BLaER1 treated with 17β-estradiol and CSF1 and Interleukin-3, amounts not matched to agents 10 nM and 100 nM (cell line): ENCODE measurements at regions not wholly inside any gene's neighbourhood (a gene's known extent, or its start where the extent isn't known, plus 50 kb on each side); places are given as distances from the start of the nearest gene placed in this dataset.

Source experiments
- H3K27ac ChIP-seq, 11 experiments: shearing (Covaris generic); formaldehyde crosslinking; 2 replicates each; pipeline ENCODE4 v1.8.1; 2022
- H3K27me3 ChIP-seq, 11 experiments: shearing (Covaris generic); formaldehyde crosslinking; 2 replicates each; pipeline ENCODE4 v1.8.1; 2022
- H3K36me3 ChIP-seq, 11 experiments: shearing (Covaris generic); formaldehyde crosslinking; 2 replicates each; pipeline ENCODE4 v1.8.1; 2022
- H3K4me1 ChIP-seq, 10 experiments: shearing (Covaris generic); formaldehyde crosslinking; 2 replicates each; pipeline ENCODE4 v1.8.1; 2022
- H3K4me2 ChIP-seq, 11 experiments: shearing (Covaris generic); formaldehyde crosslinking; 2 replicates each; pipeline ENCODE4 v1.8.1; 2022
- H3K4me3 ChIP-seq, 10 experiments: shearing (Covaris generic); formaldehyde crosslinking; 2 replicates each; pipeline ENCODE4 v1.8.1; 2022
- H3K9ac ChIP-seq, 11 experiments: shearing (Covaris generic); formaldehyde crosslinking; 2 replicates each; pipeline ENCODE4 v1.8.1; 2022
- H3K9me3 ChIP-seq, 11 experiments: shearing (Covaris generic); formaldehyde crosslinking; replicated peaks in 1 of 11; 2 replicates each; pipeline ENCODE4 v1.8.1; 2022
- H4K20me1 ChIP-seq, 11 experiments: shearing (Covaris generic); formaldehyde crosslinking; 2 replicates each; pipeline ENCODE4 v1.8.1; 2022
- Cebpa-rat ChIP-seq, 11 experiments: shearing (Covaris generic); IDR thresholded peaks; 2 replicates each; pipeline ENCODE4 v1.8.1; 2022

GRCh38 chr6:141443032-141443431 is 689.7 kb upstream of the GJE1 start:
- H3K4me1 ChIP-seq, result no peaks in the 10 kb centered on the region
- no peaks in the 10 kb centered on the region for H3K27me3 ChIP-seq
- no peaks in the 10 kb centered on the region for H3K36me3 ChIP-seq
- H3K9ac ChIP-seq, result no peak overlapping the region
- no peak for TF ChIP-seq Cebpa-rat (IDR thresholded peaks at IDR 0.05)
- H3K4me3 ChIP-seq, result no peak overlapping the region
- no peak overlapping the region for H3K27ac ChIP-seq
- no peaks in the 10 kb centered on the region for H4K20me1 ChIP-seq
- peaks cover 0 to 5% (median 0%) of the 10 kb centered on the region in 11 experiments; a peak in 1 of 22 replicates for H3K9me3 ChIP-seq
- H3K4me2 ChIP-seq, result no peak overlapping the region

GRCh38 chr6:141439513-141439912 is 693.2 kb upstream of the GJE1 start:
- no peak overlapping the region for H3K9ac ChIP-seq
- no peaks in the 10 kb centered on the region for H3K4me1 ChIP-seq
- no peaks in the 10 kb centered on the region for H4K20me1 ChIP-seq
- no peak overlapping the region for H3K4me3 ChIP-seq
- no peaks in the 10 kb centered on the region for H3K36me3 ChIP-seq
- no peaks in the 10 kb centered on the region for H3K27me3 ChIP-seq
- peaks cover 0 to 5% (median 0%) of the 10 kb centered on the region in 11 experiments; a peak in 1 of 22 replicates for H3K9me3 ChIP-seq
- H3K27ac ChIP-seq, result no peak overlapping the region
- TF ChIP-seq Cebpa-rat (IDR thresholded peaks at IDR 0.05), result no peak
- H3K4me2 ChIP-seq, result no peak overlapping the region

- H4K20me1 ChIP-seq, result no peaks in the 10 kb centered on the region
- no peak overlapping the region for H3K4me3 ChIP-seq
- no peak for TF ChIP-seq Cebpa-rat (IDR thresholded peaks at IDR 0.05)
- H3K27me3 ChIP-seq, result no peaks in the 10 kb centered on the region
- peaks cover 0 to 5% (median 0%) of the 10 kb centered on the region in 11 experiments; a peak in 1 of 22 replicates for H3K9me3 ChIP-seq
- no peaks in the 10 kb centered on the region for H3K36me3 ChIP-seq
- H3K27ac ChIP-seq, result no peak overlapping the region
- H3K4me2 ChIP-seq, result no peak overlapping the region
- H3K9ac ChIP-seq, result no peak overlapping the region
- no peaks in the 10 kb centered on the region for H3K4me1 ChIP-seq
These were observed 695.0 kb upstream of the GJE1 start for GRCh38 chr6:141437685-141438084.

GRCh38 chr6:141437011-141437410 is 695.7 kb upstream of the GJE1 start:
- no peak overlapping the region for H3K4me2 ChIP-seq
- no peaks in the 10 kb centered on the region for H3K27me3 ChIP-seq
- no peaks in the 10 kb centered on the region for H3K4me1 ChIP-seq
- no peak overlapping the region for H3K4me3 ChIP-seq
- H3K27ac ChIP-seq, result no peak overlapping the region
- H3K36me3 ChIP-seq, result no peaks in the 10 kb centered on the region
- TF ChIP-seq Cebpa-rat (IDR thresholded peaks at IDR 0.05), result no peak
- no peaks in the 10 kb centered on the region for H4K20me1 ChIP-seq
- H3K9me3 ChIP-seq, result peaks cover 0 to 5% (median 0%) of the 10 kb centered on the region in 11 experiments; a peak in 1 of 22 replicates
- H3K9ac ChIP-seq, result no peak overlapping the region

- H3K4me2 ChIP-seq, result no peak overlapping the region
- H3K9me3 ChIP-seq, result peaks cover 12 to 31% (median 19%) of the 10 kb centered on the region in 11 experiments; a peak in 21 of 22 replicates
- no peak for TF ChIP-seq Cebpa-rat (IDR thresholded peaks at IDR 0.05)
- no peaks in the 10 kb centered on the region for H3K36me3 ChIP-seq
- no peaks in the 10 kb centered on the region for H3K27me3 ChIP-seq
- H4K20me1 ChIP-seq, result no peaks in the 10 kb centered on the region
- H3K4me1 ChIP-seq, result no peaks in the 10 kb centered on the region
- no peak overlapping the region for H3K27ac ChIP-seq
- H3K4me3 ChIP-seq, result no peak overlapping the region
- no peak overlapping the region for H3K9ac ChIP-seq
These were observed 706.2 kb upstream of the GJE1 start for GRCh38 chr6:141426400-141426980.

- peaks cover 6 to 13% (median 11%) of the 10 kb centered on the region in 11 experiments; a peak in 18 of 22 replicates for H3K9me3 ChIP-seq
- no peak for TF ChIP-seq Cebpa-rat (IDR thresholded peaks at IDR 0.05)
- no peak overlapping the region for H3K27ac ChIP-seq
- H4K20me1 ChIP-seq, result no peaks in the 10 kb centered on the region
- no peaks in the 10 kb centered on the region for H3K36me3 ChIP-seq
- no peak overlapping the region for H3K9ac ChIP-seq
- no peaks in the 10 kb centered on the region for H3K27me3 ChIP-seq
- H3K4me1 ChIP-seq, result no peaks in the 10 kb centered on the region
- no peak overlapping the region for H3K4me2 ChIP-seq
- no peak overlapping the region for H3K4me3 ChIP-seq
These were observed 711.3 kb upstream of the GJE1 start for GRCh38 chr6:141421378-141421777.

- Histone ChIP-seq H3K36me3 (no peaks in the 10 kb centered on the region), H3K4me1 (no peaks in the 10 kb centered on the region), H3K27me3 (no peaks in the 10 kb centered on the region), H3K9ac (no peak overlapping the region), H4K20me1 (no peaks in the 10 kb centered on the region), H3K9me3 (no peaks in the 10 kb centered on the region), H3K4me2 (no peak overlapping the region), H3K4me3 (no peak overlapping the region), H3K27ac (no peak overlapping the region)
- no peak for TF ChIP-seq Cebpa-rat (IDR thresholded peaks at IDR 0.05)
These were observed 714.6 kb upstream of the GJE1 start for GRCh38 chr6:141418076-141418475.

GRCh38 chr6:141415896-141416295 is 716.8 kb upstream of the GJE1 start:
- no peaks in the 10 kb centered on the region for H3K4me1 ChIP-seq

GRCh38 chr6:141413196-141413595 is 719.5 kb upstream of the GJE1 start:
- no peaks in the 10 kb centered on the region for H3K27me3 ChIP-seq
- H4K20me1 ChIP-seq, result no peaks in the 10 kb centered on the region

More at GRCh38 chr6:141415896-141416295, 716.8 kb upstream of the GJE1 start:
- Histone ChIP-seq H3K4me2 (no peak overlapping the region), H3K9ac (no peak overlapping the region), H3K36me3 (no peaks in the 10 kb centered on the region), H3K9me3 (peaks cover 0 to 3% (median 0%) of the 10 kb centered on the region in 11 experiments; a peak in 1 of 22 replicates), H3K4me3 (no peak overlapping the region), H3K27ac (no peak overlapping the region), H4K20me1 (no peaks in the 10 kb centered on the region), H3K27me3 (no peaks in the 10 kb centered on the region)
- TF ChIP-seq Cebpa-rat (IDR thresholded peaks at IDR 0.05), result no peak

GRCh38 chr6:141406761-141407160 is 726.0 kb upstream of the GJE1 start:
- H3K9me3 ChIP-seq, result peaks cover 25 to 50% (median 39%) of the 10 kb centered on the region in 11 experiments
- H3K36me3 ChIP-seq, result no peaks in the 10 kb centered on the region; a peak in 2 of 22 replicates
- H3K27me3 ChIP-seq, result no peaks in the 10 kb centered on the region
- no peak overlapping the region for H3K4me2 ChIP-seq
- no peak overlapping the region for H3K9ac ChIP-seq
- no peak overlapping the region for H3K4me3 ChIP-seq
- H3K27ac ChIP-seq, result no peak overlapping the region
- TF ChIP-seq Cebpa-rat (IDR thresholded peaks at IDR 0.05), result no peak
- no peaks in the 10 kb centered on the region for H4K20me1 ChIP-seq
- peaks cover 12 to 23% (median 16%) of the 10 kb centered on the region in 10 experiments; a peak in 19 of 20 replicates for H3K4me1 ChIP-seq

More at GRCh38 chr6:141413196-141413595, 719.5 kb upstream of the GJE1 start:
- Histone ChIP-seq H3K27ac (no peak overlapping the region), H3K9me3 (peaks cover 17 to 30% (median 24%) of the 10 kb centered on the region in 11 experiments), H3K9ac (no peak overlapping the region), H3K36me3 (no peaks in the 10 kb centered on the region; a peak in 2 of 22 replicates), H3K4me2 (no peak overlapping the region), H3K4me3 (no peak overlapping the region), H3K4me1 (no peaks in the 10 kb centered on the region)
- no peak for TF ChIP-seq Cebpa-rat (IDR thresholded peaks at IDR 0.05)
